ENCODE measurements at regions not wholly inside any gene's neighbourhood (a gene's known extent, or its start where the extent isn't known, plus 50 kb on each side); places are given as distances from the start of the nearest gene placed in this dataset.

DNA sequence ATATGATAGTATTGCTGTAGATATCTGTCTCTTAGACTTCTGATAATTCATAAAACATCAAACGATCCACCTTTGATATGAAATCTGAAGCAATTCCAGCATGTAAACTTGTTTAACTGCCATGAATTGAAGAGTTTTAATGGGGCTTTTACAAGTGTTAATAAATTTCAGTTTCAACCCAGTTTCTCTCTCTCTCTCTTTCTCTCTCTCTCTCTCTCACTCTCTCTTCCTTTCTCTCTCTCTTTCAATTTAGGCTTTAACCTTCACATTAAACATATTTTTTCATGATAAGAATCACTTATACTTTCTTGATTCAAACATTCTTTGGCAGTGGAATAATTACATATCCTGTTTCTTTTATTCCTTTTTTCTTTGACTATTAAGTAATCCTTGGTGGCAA, 296.1 kb downstream of the EPHA4 start:
- DNase-seq, result no peak

DNA sequence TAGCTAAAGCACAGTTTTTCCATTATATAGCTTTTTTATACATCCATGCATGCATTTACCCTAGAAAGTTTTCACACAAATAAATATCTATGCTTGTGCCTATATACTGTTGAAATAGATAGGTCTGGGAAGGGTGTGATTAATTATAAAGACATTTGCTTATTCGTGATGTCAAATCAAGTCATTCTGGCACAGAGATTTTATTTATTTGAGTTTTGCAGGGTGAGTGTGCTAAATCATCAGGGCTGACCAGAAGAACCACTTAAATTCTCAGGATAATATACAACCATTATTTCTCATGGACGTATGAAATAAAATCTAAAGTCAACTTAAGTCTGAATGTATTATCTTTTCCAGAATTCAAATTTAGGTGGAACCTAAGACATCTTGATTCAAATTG, 295.5 kb downstream of the EPHA4 start:
- DNase-seq, result no peak

DNA sequence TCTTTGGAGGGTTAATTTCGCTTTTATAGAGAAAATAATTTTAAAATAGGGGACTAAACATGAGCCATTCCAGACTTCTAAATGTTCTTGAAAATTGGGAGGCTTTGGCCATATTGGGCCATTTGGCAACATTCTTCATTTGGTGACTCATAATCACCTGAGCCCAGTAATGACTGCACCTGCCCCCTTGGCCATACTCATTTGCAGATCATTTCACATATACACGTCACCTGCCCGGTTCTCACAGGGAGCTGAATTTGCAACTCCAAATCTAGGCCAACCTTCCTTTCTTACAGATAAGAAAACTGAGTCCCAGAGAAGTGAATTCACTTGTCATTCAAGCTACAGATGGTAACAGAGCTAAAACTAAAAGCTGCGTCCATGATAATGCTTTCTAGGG, 289.7 kb downstream of the EPHA4 start:
- no peak for DNase-seq

DNA sequence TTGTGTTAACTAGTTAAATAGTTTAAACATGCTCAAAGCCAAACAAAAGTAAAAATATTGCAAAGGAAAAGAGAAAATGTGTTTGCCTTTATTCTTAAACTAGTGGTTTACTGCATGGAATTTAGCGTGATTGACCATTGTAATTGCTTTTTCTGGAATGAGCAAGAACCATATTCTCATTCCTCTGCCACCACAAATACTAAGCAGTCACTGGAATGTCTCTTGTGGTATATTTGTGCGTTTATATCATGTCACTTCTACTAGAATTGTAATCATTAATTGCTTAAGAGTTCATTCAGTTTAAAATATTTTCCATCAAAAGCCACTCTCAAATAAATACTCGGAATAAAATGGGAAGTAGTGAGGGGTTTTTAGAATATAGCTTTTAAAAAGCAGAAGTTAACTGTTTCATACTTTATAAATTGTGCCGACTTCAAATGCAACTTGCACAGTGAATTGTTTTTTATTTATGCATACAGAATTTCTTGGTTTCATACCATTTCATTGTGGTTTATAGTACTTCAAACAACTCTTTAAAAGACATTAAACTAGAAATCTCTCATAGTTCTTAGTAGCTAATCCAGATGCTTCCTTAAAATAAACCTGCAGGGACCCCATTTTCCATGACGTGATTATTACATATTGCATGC, 288.1 kb downstream of the EPHA4 start:
- DNase-seq, result no peak

DNA sequence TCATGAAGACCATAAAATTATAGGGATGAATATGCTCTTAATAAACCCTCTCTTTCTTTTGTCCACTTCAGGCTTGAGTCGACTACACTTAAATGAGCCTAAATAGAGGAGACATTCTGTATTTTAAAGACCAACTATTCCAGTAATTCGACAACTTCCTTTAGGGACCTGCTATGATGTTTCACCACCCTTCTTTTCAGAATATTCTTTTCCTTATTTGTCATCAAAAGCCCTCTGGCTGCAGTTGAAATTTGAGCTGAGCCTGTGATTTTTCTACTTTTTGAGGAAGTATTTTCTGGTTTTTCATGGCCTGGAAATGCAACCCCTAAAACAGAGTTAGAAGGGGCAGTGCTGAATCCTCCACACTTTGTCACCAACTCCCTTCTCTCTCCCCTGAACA, 287.0 kb downstream of the EPHA4 start:
- DNase-seq, result no peak

DNA sequence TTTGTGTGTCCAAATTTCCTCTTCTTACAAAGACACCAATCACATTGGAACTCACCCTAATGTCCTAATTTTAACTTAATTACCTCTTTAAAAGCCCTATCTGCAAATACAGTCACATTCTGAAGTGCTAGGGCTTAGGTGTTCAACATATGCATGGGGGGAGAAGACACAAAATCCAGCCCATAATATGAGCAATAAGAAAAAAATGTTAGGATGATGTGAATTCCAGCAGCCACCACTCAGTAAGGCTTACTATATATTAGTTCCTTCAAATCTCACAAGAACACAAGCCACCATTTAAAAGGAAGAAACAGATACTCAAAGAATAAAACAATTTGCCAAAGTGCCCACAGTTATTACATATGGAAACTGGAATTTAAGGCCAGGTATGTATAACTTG, 285.7 kb downstream of the EPHA4 start:
- DNase-seq, result no peak

DNA sequence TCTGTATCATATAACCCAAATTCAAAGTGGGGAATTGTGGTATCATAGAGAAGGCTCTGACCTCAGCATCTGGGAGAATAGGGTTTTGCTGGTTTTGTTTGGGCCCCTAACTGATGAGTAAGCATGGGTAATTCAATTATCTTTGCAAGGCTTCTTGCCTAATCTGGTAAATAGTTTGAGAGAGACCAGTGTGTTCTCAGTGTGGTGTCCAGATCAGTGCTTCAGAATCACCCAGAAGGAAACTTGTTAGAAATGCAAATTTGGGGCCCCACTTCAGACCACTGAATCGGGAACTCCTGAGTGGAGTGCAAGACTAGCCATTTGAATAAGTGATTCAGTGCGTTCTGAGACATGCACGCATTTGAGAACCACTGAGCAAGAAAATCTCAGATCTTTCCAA, 282.7 kb downstream of the EPHA4 start:
- no peak for DNase-seq

DNA sequence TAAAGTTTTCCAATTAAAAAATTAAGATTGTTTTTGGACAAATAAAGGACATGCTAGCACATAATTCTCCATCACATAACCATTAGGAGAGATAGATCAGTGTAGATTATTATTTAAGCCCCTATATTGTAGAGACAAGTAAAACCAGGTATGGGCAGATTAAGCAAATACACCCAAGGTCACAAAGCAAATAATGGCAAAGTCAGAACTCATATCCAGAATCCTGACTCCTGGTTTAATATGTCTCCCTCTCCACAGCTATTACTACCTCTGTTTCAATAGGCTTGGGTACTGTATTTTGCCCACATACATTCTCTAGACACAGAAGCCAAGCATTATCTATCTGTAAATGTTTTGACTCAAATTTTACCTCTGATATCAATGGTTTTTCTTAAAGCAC, 282.3 kb downstream of the EPHA4 start:
- DNase-seq, result no peak

DNA sequence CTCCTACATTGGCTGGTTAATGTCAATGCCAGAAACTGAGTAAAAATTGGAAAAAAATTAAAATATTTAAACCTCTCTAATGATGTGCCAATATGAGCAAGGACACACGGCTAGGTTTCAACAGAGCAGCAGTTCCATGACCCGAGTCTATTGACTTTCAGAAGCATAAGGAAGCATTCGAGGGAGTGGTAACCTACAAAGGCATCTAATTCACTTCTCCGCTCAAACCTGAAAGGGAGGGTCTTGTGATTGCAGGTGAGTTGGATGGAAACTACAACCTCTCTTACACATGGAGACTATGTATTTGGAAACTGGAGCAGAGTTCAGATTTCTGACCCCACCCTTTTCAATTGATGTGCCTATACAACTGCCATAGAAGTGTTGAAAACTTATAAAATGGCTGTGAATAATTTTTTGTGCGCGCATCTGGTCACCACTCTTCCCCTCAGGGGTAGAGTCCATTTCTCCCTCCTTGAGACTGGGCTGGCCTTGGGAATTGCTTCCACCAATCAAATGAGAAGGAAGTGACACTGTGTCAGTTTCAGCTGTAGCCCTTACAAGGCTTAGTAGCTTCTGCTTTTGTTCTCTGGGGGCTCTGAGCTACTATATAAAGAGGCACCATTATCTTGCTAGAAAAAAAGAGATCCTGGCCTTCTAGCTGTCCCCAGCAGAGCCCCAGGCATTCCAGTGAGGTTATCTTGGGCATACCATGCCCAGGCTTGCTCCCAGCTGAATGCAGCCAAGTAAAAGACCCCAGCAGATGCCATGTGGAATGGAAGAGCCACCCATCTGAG, 278.0 kb downstream of the EPHA4 start:
- no peak for DNase-seq

DNA sequence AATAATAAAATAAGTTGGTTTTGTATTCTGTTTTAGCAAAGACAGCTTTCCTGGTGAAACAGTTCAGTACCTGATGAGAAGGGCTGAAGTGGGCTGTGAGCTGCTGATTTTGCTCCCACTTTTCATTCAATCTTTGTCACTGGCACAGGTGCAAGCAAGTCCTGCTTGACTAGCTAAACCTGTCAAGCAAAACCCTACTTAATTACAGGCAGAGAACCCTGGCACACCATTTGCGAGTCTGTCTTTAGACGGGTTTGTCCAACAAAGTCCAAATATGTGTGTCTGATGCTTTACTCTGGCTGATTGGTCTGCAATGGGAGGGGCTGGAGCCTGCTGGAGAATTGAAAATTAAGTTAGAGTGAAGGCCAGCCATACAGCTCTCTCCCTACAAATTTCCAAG, 267.2 kb downstream of the EPHA4 start:
- no peak for DNase-seq

DNA sequence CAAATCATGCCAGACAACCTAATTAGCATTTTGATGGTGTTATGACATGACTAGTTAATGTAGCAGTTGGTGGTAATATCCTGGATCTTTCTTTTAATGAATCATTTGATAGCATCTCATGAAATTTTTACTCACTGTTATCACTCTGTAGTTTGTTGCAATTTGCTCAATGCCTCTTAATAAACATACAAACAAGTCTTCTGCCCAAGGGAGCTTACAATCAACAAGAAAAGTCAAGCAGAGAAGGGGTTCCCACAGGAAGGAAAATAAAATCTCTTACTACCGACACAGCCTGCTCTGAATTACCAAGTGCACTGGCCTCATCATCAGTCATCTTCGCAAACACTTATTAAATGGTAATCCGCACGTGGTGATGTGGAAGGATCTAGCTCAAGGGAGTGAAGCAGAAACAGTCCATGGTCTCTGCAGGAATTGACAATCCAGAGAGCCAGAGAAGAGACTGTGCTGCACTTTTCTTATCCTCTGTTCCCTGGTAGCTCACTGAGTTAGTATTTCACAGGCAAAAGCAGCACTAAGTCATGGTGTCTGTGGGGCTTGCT, 263.5 kb downstream of the EPHA4 start:
- DNase-seq, result no peak

DNA sequence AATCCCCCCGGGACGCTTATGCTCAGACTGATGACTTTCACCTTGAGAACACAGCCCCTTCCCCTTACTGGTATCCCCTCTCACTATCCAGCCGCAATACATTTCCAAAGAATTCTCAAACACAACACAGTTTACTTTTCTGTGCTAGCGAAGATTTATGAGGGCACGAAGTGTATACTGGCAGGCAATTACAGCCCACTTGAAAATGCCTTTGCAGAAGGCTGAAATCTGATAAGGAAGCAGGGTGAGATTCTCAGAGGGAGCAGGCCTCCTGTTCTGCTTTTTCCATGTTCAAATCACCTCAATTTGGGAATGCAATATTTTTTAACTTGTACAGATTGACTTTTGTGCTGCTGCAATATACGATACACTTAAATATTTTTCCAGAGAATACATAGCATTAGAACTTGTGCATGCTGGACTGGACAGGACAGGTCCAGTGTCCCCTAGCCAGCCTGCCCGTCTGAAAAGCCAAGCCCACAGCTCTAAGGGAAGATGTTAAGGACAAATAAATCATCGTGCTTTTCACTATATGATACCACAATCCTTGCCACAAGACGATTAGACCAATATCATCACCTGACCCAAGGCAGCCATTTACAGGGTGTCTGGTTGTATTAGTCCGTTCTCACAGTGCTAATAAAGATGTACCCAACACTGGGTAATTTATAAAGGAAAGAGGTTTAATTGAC, 262.1 kb downstream of the EPHA4 start:
- no peak for DNase-seq

DNA sequence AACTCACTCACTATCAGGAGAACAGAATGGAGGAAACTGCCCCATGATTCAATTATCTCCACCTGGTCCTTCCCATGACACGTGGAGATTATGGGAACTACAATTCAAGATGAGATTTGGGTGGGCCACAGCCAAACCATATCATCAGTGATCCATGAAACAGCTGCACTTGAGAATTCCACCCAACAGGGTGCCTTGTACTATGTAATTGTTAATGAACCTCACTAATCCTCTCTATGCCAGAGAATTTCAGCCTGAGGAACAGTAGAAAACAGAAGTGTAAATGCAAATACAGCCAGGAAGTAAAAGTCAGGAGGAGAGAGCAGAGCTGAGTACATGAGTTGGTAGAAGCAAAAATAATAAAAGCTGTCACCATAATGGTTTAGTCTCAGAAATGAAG, 261.4 kb downstream of the EPHA4 start:
- DNase-seq, result no peak

DNA sequence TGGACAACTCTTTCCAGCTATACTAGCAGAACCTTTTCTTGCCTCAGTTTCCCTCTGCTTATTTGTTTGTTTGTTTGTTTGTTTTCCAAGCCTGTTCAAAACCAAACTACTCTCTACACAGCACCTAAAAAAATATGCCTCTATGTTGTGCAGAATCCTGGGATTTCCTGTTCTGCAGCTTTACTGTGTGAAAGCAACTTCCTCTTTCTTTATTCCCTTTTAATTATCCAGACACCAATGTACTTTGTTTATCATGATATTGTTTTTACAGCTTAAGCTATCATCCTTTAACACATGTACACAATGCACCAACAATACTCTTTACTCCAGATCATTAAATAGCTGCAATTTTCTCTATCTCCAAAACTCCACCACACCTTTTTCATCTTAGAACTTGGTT, 259.5 kb downstream of the EPHA4 start:
- DNase-seq, result no peak

DNA sequence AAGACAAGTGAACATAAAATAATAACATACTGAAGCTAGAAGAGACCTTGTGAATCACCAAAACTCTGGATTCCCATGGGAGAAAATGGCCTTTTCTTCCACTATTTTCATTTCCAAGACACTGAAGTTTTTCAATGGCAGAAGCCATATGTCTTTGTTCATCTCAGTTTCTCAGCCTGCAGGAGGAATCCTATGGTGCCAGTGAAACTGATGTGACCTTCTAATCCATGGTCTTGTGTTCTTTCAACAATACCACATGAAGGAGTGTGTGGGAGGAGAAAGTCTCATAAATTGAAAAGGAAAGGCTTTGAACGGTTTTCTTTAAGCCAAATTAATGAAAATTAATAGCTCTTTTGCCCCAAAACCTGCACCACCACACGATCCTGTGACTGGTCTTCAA, 257.3 kb downstream of the EPHA4 start:
- no peak for DNase-seq

DNA sequence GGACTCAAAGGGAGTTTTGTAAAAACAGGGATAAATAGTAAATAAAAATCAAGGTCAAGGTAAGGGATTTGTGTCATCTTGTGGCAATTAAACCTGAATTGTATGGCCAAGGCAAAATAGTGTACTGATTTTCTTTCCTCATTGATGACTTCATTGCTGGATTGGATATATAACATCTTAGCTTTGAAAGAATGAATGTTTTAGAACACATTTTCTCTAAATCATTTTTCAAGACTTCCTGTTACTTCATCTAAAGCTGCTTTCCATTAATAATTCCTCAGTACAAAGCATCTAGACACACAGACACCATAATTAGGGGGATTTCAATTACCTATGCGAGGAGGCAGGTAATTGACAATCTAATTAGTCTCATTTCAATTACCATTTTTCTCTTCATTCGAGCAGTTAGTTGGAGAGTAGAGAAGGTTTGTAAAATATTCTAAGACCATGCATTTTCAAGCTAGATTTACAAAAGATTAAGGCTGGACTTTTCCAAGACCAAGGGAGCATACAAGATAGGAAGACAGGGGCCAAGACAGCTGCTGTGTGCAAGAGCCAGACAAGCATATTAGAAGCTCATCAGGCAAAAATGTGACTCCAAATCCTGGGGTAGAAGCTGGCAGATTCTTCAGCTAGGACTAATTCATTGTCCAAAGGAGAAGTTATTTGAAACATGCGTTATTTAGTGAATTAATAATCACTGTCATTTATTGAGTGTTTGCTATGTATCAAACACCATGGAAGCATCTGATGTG, 253.6 kb downstream of the EPHA4 start:
- DNase-seq, result no peak

DNA sequence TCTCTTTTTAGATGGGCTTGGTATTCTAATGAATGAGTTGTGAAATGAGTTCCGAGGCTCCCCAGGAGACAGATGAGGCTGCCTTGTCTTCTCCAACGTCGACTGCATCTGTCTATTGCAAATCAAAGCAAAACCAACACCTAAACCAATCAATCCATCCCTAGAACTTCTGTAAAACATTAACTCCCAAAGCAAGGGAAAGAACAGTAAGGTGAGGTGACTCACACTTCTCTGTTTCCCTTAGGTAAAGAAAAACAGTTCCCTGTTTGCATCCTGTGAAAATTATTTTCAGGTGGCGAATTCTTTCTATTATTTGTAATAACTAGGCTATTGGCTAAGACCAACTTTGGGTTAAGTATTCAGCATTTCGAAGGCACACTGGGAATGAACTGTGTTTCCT, 249.4 kb downstream of the EPHA4 start:
- no peak for DNase-seq

DNA sequence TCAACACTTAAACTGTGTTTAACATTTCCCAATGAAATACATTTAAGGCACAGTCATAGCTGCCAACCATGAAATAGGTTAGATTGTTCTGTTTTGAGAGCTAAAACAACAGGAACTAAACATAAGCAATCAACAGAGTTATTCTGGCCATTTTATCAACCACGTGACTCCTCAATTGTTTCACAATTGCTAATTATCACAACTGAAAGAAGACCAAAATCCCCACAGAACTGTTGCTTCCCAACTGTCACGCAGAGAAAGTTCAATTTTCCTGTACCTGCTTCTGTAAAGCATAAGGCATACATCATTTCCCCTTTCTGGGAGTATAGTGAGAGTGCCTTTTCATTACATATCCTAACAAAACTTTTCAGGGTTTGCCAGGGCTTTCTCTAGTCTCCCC, 248.6 kb downstream of the EPHA4 start:
- DNase-seq, result no peak

DNA sequence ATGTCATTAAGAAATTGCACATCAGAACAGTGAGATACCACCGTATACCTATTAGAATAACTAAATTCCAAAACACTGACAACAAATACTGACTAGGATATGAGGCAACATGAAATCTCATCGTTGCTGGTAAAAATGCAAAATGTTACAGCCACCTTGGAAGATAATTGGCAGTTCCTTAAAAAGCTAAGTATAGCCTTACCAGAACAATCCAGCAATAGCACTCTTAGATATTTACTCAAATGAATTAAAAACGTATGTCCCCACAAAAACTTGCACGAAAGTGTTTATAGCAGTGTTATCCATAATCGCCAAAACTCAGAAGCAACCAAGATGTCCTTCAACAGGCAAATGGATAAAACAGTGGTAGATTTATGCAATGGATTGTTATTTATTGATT, 241.7 kb downstream of the EPHA4 start:
- no peak for DNase-seq

DNA sequence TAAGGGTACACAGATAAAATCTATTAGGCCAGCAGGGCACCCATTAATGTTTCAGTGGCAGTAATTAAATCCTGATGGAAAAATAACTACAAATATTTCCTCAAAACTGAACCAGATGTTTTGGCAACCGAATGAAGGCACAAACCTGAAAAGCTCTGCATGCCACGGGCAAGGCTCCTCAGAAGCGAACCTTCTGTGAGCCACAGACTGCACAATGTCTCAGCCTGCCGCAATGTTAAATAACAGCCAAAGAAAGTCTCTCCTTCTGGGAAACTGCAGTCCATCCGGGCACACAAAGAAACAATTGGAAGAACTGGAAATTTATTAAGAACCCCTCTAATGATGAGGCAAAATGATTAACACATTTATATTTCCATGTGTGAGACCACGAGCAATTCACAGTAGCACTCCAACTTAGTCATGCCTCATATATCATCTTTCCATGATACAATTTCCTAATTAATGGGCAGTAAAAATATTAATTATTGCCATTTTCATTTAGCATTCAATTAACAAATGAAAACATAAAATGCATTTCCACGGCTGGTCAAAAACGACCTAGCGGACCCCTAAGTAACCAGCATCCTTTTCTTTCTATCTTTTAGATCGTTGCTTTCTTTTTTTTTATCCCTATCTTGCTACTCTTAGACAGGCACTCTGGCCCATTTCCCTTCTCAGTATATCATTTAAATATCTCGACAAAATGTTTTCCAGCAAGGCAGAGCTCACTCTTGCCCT, 237.5 kb downstream of the EPHA4 start:
- DNase-seq, result no peak

DNA sequence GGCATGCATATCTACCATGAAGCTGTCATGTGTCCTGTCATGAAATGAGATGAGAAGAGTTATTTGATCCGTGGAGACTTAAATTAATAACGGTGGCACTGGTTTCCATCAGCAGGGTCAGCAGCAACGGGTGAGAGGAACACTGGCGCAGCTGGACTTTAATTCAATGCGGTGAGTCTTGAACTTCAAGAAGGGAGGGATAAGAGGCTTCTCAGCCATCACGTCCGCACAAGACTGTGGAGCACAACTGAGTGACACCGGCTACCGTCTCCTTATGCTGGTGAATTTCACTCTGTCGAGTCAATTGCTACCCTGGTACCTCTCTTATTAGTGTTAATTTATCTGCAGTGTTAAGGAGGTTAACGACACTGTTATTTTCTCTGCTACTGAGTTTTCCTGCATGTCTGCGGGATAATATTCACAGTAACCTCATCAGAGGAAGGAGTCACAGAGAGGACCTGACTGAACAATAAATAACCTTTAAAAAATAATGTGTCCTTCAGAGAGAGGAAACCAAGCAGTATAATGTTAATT, 236.8 kb downstream of the EPHA4 start:
- no peak for DNase-seq

DNA sequence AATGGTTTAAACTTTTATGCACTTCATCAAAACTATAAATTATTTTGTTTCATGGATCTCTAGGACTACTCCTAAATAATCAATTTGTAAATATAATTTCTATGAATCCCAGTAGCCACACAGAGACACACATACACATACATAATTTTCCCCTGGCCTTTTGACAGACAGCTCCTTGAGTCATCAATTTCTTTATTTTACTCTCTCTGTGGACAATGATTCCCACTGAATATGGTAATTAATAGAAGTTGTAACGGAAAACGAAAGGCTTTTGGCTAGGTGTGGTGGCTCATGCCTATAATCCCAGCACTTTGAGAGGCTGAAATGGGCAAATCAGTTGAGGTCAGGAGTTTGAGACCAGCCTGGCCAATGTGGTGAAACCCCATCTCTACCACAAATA, 235.1 kb downstream of the EPHA4 start:
- DNase-seq, result no peak

Data from activated T-cell treated with anti-CD3 and anti-CD28 coated beads, Interleukin-2, amount 50 U/mL, for 1 hour (primary cell).